ENCODE measurements at regions not wholly inside any gene's neighbourhood (a gene's known extent, or its start where the extent isn't known, plus 50 kb on each side); places are given as distances from the start of the nearest gene placed in this dataset.

GRCh38 chr12:43109631-43110345 lies 442.2 kb downstream of the ADAMTS20 start:
- no peak for ATAC-seq
- WGBS, 2 donors (ENCODE audit: low coverage in 1 of 2): 78 to 81% methylated on average over 2 of the region's 2 CpGs
- no peaks in the 10 kb centered on the region for H3K9me3 ChIP-seq

GRCh38 chr12:43108656-43109055 lies 443.3 kb downstream of the ADAMTS20 start:
- WGBS, 2 donors (ENCODE audit: low coverage in 1 of 2): 80 to 81% methylated on average over 3 of the region's 3 CpGs
- H3K36me3 ChIP-seq: no peaks in the 10 kb centered on the region
- H3K9me3 ChIP-seq: no peaks in the 10 kb centered on the region
- no peaks in the 10 kb centered on the region for H3K4me1 ChIP-seq
- ATAC-seq: no peak
- H3K27me3 ChIP-seq: no peaks in the 10 kb centered on the region
- H3K4me3 ChIP-seq: no peak overlapping the region
- TF ChIP-seq EP300 (IDR thresholded peaks at IDR 0.05) (no peak), POLR2A (IDR thresholded peaks at IDR 0.05) (no peak), CTCF (IDR thresholded peaks at IDR 0.05) (no peak), POLR2AphosphoS5 (IDR thresholded peaks at IDR 0.05) (no peak)
- no peak overlapping the region for H3K27ac ChIP-seq

More at GRCh38 chr12:43109631-43110345, 442.2 kb downstream of the ADAMTS20 start:
- Histone ChIP-seq H3K27ac (no peak overlapping the region), H3K4me1 (no peaks in the 10 kb centered on the region), H3K36me3 (no peaks in the 10 kb centered on the region), H3K27me3 (no peaks in the 10 kb centered on the region), H3K4me3 (no peak overlapping the region)
- no peak for TF ChIP-seq EP300 (IDR thresholded peaks at IDR 0.05)
- no peak for TF ChIP-seq POLR2AphosphoS5 (IDR thresholded peaks at IDR 0.05)
- no peak for TF ChIP-seq CTCF (IDR thresholded peaks at IDR 0.05)
- no peak for TF ChIP-seq POLR2A (IDR thresholded peaks at IDR 0.05)

- H3K27me3 ChIP-seq: no peaks in the 10 kb centered on the region
- WGBS, 2 donors (ENCODE audit: low coverage in 1 of 2): 45 to 50% methylated on average over 2 of the region's 2 CpGs
Observed at GRCh38 chr12:43107026-43107775, 444.8 kb downstream of the ADAMTS20 start.

GRCh38 chr12:43106355-43106754 lies 445.6 kb downstream of the ADAMTS20 start:
- TF ChIP-seq CTCF (IDR thresholded peaks at IDR 0.05) (no peak), EP300 (IDR thresholded peaks at IDR 0.05) (no peak), POLR2AphosphoS5 (IDR thresholded peaks at IDR 0.05) (no peak), POLR2A (IDR thresholded peaks at IDR 0.05) (no peak)
- WGBS, 2 donors (ENCODE audit: low coverage in 1 of 2): 59 to 67% methylated on average over 3 of the region's 3 CpGs
- no peak for ATAC-seq
- H3K4me1 ChIP-seq: no peaks in the 10 kb centered on the region
- no peaks in the 10 kb centered on the region for H3K27me3 ChIP-seq
- H3K4me3 ChIP-seq: no peak overlapping the region
- no peaks in the 10 kb centered on the region for H3K9me3 ChIP-seq
- H3K27ac ChIP-seq: no peak overlapping the region
- no peaks in the 10 kb centered on the region for H3K36me3 ChIP-seq

More at GRCh38 chr12:43107026-43107775, 444.8 kb downstream of the ADAMTS20 start:
- no peak for ATAC-seq
- Histone ChIP-seq H3K36me3 (no peaks in the 10 kb centered on the region), H3K27ac (no peak overlapping the region), H3K4me1 (no peaks in the 10 kb centered on the region), H3K4me3 (no peak overlapping the region), H3K9me3 (no peaks in the 10 kb centered on the region)
- TF ChIP-seq EP300 (IDR thresholded peaks at IDR 0.05): no peak
- TF ChIP-seq CTCF (IDR thresholded peaks at IDR 0.05): no peak
- TF ChIP-seq POLR2AphosphoS5 (IDR thresholded peaks at IDR 0.05): no peak
- TF ChIP-seq POLR2A (IDR thresholded peaks at IDR 0.05): no peak
